CD1c-positive myeloid dendritic cell (primary cell): ENCODE measurements at regions not wholly inside any gene's neighbourhood (a gene's known extent, or its start where the extent isn't known, plus 50 kb on each side); places are given as distances from the start of the nearest gene placed in this dataset.

ENCODE experiments used
- DNase-seq: peaks from one replicate; pipeline ENCODE4 v3.0.0-alpha.2; 2016; ENCODE audit errors: extremely low spot score

DNA sequence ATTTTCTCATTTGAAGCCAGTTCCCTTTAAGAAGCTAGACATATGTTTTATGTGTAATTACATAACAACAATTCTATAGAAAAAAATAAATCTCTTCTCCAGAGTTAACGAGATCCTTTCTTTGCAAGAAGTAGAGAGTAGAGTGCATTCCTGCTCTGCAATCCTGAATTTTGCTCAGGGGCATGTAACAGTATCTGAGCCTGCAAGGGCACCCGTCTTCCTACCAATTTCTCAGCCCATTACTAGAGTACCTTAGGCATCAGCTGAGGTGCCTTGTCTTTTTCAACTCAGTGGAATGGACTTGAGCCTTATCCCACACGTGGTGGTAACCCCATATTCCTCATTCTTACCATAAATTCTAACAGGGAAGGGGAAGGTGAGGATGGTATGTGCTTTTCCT, 205.9 kb downstream of the IKZF2 start:
- DNase-seq = no peak

DNA sequence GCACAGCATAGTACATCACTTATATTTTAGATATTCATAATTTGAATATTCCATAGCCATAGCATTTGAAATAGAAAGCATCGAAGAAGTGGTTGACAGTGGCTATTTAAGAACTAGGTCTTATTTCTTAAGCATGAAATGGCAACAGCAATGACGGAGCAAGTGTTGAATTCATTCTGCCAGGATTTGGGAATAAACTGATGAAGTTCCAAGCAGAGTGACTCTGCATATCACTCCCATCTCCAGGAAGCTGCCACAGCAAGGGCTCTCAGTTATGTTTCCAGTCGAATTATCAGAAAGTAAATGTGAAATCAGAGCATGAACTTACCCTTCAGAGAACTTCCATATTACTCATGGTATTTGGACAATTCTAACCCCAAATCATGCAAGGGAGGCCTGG, 208.1 kb downstream of the IKZF2 start:
- DNase-seq = no peak

DNA sequence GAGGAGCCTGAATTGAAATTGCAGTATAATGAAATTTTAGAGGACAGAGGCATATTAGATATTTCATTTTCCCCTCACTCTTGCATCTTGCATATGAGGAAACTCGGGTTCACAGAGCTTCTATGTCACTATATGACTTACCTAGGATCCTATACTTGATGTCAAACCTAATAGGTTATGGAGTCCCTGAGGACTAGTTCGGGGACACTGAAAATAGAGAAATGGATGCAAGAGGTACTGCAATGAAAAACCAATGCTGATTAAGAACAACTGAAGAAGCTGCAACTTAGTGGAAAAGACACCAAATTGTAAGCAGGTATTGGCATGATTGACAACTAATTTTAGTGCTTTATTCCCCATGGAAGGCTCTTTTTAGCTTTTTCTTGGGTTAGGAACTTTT, 210.1 kb downstream of the IKZF2 start:
- no peak for DNase-seq

DNA sequence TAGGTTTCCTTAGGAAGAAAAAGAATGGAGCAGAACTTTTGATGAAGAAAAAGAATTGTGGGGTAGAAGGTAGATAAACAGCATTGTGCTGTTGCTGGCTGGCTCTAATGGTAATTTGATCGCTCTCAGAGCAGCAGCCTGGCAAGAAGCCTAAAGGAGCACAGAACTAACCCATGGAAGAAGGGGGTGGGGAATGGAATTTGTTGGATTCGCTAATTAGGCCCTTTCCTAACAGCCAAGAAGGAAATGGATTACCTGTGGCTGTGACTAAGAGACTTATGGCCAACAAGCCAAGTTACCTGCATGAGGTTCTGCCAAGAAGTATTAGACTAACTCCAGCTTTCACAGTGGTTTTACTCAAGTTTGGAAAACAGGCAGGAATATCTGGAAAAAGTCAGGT, 210.6 kb downstream of the IKZF2 start:
- DNase-seq = no peak

DNA sequence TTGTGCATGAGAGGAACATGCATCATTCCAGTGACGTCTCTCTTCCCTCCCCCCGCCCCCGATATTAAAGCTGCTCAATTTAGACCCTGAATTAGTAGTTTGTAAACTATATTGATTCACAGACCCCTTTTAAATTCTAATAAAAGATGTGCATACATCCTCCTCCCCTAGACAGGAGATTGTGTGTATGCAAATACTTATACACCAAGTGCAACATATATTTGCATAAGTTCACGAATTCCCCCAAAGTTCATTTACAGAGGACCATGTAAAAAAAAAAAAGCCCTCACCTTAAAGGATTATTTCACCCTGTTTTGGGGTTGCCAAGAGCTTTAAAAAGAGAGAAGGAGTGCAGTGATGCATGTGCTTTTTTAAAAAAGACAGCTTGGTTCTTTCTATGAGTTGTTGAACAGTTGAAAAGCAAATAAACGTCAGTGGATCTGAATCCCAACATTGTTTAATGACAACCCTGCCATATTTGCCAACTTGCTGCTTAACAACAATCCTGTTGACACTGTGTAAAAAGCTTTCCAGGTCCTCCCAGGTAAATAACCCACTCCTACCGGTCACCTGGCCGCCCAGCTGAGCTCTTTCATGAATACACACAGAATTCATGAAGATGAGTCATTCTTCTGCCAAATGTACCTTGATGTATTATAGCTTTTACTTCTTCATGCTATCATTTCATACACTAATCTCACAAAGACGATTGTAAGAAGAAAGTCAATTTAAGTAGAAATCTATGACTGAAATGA, 211.5 kb downstream of the IKZF2 start:
- no peak for DNase-seq

DNA sequence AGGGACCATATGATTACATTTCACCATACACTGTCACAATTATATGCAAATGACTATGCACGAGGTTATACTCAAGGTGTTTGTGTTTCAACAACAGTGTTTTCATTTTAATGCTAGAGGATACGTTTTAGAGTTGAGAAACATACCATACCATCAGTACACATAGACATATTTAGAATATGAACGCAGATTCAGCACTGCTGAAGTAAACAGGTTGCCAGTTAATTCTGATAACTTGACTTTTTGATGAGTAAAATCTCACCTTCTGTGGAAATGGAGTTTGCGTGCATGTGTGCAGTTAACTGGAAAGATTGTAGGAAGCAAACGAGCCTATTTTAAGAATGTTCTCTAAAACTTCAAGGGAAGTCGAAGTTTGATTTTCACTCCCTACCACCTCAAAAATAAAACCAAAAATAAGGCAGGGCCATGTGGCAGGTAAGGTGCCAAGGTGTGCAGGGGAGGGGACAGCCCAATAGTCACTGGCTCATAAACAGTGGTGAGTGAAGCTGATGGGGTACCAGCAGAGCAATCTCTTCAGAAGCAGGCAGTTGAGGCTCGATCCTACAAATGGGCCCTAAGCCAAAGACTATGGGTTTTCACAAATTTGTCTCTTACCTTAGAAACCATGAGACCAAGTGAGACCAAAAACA, 213.1 kb downstream of the IKZF2 start:
- DNase-seq = no peak

DNA sequence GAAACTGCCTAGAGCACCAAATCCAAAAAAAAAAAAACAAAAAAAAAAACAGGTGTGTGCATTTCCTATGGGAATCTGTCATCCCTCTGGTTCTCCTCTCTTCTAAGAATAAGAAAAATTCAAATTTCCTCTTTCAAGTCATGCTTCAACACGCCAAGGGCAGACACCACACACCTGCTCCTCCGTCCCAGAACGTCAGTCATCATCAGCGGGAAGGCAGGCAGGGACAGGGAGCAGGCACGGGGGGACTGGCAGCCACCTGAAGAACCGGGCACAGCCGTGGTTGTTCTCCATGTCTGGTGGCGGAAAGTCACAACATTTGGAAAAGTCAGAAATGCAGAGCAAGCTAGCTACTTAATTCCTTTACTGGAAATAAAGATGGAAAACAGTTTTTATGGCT, 214.8 kb downstream of the IKZF2 start:
- no peak for DNase-seq

DNA sequence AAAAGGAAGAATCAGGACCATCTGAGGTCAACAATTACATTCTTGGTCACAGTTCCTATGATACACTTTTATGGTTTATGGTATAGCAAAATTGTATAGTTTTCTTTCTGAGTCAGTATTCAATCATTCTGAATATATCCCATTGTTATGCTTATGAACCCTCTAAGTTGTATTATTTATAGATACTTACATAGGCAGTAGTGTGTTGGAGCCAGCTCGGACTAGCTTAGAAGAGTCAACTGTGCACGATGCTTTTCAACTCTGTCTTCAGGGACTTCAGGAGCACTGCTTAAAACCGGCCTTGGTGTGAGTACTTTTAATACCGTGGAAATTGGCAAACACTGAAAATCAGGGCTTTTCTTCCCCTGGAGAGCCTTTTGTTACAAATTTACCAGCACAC, 215.7 kb downstream of the IKZF2 start:
- no peak for DNase-seq

DNA sequence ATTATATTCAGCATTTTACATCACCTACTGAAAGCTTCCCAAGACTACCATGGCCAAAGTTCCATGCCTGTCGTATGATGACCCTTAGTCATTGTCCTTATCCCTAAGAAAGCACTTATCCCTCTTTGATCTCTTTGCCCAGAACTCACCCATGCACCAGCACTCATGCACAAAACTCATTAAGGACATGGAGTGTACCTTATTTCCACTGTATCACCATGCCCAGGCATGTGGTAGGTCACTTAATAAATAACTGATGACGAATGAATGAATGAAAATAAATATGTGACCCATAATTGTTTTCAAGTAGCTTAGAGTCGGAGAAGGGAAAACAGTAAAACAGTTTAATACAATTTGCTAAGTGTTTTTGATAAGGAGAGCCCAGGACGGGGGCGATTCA, 220.1 kb downstream of the IKZF2 start:
- no peak for DNase-seq

DNA sequence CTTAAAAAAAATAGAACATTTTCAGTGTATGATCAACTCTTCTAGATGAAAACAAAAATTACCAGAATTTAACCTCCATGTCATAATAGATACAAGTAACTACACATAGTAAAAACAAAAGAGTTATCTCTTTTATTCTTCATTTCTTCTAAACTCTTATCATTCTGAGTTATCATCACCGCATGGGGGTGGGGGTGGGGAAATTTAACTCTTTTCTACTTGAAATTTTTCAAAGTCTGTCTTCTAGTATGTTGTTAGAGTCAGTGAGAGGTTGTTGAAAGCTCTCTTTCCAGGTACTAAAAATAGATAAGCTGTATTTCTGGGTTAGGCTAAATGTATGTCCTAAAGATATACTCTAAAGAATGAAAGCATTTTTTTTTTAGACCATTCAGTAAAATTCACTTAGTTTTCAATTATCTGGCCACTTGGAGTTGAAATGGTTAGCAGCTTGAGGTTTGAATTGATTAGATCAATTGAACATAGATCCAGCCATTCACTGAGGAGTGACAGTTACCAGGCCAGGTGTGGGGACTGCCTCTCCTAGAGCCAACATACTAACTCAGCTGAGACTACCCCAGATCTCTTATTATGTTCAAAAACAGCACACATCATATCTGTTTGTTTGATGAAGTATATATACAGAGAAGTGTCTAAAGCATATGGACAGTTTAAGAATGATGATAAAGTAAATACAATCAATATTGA, 220.7 kb downstream of the IKZF2 start:
- DNase-seq = no peak

DNA sequence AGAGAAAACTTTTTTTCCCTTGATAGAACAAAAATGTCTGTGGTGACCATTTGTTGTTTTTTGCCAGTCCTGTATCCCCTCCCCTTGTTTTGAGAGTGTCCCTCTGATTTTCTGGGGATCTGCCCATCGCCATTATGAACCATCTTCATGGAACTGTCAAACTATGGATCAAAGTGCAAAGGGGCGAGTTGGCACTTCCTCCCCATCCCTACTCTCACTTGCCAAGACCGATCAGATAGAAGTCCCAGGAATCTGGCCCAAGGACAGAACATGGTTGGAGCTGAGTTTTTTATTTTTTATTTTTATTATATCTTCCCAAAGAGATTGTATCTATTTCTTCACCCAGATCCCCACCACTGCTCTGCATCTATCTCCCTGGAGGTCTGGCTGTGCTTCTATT, 221.4 kb downstream of the IKZF2 start:
- no peak for DNase-seq

DNA sequence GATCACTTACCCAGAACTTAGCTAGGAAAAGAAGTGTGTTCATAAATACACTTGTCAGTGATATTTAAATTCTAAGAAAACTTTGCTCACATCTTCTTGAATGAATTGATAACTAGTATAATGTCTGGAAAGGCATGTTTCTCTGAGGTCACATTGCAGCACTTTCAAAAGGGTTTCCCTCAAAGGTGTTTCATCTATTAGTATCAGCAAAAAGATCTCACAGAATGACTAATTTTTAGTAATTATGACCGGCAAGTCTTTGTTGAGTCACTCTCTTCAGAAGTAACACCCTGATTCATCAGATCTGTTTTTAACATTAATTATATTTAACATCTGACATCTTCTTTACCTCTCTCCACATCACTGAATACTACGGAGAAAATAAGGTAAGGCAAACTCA, 222.3 kb downstream of the IKZF2 start:
- no peak for DNase-seq

DNA sequence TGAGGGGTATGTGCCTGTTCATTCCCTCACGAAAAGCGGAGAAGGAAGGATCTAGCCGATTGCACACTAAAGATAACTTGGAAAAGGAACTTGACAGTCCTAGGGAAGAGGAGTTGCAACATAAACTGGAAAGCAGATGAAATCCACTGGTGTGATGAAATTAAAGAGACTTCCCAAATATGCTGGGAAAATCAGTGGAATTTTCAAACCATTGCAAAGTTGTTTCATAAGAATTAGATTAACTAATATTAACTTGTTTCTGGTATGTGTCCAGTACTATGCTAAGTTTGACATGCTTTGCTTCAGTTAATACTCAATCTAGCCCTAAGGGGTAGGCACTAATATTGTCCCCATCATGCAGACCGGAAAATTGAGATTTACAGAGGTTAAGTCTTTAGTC, 222.7 kb downstream of the IKZF2 start:
- DNase-seq = no peak

DNA sequence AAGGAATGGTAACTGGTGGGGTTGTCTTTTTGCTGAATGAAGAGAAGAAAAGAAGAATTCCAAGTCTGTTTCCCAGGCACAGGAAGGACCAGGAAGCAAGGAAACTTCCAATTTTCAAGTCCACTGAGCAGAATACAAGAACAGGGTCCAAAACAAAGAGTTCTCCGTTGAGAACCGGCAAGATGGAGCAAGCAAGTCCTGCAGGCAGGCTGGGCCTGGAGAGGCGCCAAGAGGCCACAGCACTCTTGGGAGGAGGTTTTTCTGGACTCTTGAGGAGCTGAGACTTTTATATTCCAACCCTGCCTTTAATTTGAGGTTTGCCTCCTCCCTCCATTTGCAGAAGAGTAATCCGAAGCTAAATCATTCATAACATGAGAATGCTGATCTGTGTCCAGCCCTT, 224.5 kb downstream of the IKZF2 start:
- DNase-seq = no peak

DNA sequence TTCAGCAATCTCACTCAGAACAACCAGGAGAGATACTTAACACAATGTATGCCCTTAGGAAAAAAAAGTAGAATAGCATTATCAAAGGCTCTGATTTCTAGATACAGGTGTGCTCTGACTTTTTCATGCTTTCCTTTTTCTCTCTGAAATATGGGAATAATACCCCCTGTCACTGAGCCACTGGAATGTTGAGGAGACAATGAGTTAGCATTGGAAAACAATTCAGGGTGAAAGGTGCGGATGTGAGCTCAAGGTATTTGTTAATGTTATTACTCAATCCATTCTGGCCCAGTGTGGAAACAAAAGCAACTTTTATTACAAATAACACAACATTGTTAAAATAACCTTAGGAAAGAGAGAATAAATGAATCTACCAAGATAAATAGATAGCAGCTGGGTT, 228.0 kb downstream of the IKZF2 start:
- DNase-seq = no peak

DNA sequence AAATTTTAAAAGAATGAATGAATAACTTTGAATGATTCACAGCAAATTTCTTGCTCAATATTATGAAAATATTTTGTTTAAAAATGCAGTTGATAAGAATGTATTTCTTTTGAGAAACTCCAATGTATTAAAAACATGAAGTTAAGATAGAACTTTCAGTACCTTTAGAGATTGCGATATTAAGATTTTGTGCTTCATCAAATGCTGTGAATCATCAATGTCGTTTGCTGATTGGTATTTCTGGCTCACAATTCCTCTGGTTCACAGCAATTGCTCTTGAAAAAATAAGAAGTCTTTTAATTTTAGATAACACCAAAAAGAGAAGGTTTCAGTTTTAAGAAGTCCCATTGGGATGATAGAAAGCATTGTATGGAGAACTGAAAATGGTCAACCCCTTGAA, 228.7 kb downstream of the IKZF2 start:
- no peak for DNase-seq

DNA sequence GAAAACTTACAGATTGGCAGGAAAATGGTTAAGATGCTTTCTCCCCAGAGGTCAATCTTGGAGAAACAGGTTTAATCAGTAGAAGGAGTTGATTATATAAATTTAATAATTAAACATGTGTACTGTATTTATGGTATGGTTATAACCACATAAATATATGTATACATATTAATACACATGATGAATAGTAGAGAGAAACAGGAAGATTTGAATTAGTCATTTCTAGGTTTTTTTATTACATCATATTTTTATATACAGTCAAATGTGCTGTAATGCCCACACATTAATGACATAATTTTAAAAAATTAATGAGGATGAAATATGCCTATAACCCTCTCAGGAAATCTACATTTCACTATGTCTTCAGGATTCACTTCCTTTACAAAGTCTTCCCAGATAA, 229.7 kb downstream of the IKZF2 start:
- DNase-seq = no peak

DNA sequence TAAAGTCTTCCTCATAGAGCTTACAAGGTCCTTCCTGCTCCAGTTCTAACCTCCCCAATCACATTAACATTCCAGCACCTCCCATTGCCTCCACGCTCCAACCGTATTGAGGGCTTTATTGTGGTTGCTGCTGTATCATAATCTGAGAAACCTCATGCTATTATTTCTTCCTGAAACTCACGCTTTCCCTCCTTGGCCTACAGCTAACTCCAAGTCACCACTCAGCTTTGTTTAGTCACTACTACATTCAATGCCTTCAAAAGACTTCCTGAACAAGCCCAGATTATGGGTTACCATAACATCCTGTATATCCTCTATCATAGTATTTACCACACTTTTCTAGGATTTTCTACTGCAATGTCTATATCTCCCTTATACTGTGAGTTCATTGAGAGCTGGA, 230.4 kb downstream of the IKZF2 start:
- DNase-seq = no peak

DNA sequence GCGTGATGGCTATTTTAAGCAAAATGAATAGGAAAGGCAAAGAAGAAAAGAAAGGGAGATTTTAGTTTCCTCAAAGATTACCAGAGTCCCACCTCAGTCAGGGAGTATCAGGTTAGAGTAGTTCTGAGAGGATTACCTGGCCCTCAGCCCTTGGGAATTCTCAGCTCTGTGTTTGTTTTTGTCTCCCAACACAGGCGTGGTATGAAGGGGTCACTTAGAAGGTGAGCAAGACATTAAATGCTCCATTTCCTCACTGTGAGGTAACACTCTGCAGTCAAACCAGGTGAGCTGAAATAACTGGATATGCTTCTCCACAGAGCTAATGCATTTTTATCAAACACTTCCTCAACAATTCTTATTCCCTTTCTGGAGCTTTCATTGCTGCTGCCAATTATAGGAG, 232.2 kb downstream of the IKZF2 start:
- no peak for DNase-seq

DNA sequence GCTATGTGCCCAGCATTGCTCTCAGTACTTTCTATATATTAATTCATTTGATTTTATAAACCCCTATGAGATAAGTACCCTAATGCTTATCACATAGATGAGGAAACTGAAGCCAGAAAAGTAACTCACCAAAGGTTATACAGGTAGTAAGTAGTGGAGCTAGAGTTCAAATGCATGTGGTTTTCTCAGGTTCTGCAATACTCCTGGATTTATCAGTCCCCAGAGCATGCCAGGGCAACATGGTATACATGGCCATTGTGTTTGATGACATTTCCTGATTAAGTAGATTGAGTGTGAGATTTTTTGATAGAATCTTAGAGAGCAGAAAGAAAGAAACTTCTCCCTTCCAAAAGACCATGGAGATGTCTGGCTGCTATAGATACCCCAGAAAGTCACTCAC, 233.1 kb downstream of the IKZF2 start:
- no peak for DNase-seq

DNA sequence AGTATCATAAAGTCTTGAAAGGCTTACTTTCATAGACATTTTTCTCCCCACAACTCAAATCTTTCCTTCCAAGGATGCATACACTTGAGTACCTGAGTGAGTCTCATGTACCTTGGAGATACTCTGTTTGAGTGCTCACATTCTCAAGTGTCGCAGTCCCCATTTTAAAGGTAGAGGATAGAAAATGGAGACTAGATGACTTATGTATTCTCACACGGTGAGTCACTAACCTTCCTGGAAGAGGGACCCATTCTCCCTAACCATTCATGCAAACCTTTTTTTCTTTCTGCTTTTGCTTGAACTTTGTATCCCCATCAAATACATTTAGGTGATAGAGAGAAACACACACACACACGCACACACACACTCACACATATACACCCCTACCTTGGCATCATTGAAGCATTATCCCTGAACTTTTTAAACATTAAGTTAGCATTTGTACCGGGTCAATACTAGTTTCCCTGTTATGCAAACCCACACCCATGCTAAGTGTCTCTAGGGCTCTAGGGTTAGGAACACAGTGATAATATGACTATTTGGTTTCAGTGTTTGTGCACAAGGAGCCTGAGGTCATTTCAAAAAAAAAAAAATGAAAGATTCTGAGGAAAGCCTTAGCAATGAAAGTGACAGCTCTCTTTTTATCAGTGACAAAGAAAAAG, 236.2 kb downstream of the IKZF2 start:
- no peak for DNase-seq

DNA sequence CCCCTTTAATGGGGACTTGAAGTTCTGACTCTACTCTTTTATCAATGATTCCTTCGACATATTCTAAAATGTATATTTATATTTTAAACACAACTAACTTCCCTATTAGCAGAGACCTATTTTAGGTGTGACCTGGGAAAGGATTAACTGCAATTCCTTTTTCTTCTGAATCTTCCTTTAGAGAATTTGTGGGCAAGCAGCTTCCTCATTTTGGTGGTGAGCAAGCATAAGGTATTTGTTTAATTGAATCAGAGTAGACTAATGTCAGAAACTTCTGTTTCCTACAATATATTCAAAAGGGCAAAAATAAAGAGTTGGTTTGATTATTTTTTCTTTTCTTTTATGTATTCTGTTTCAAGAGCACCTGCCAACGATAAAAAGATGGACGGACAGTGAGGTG, 237.0 kb downstream of the IKZF2 start:
- peak; percentile 30 for DNase-seq
